DOHH2 (cell line): ENCODE measurements at regions not wholly inside any gene's neighbourhood (a gene's known extent, or its start where the extent isn't known, plus 50 kb on each side); places are given as distances from the start of the nearest gene placed in this dataset.

ENCODE experiments used
- EZH2phosphoT487 ChIP-seq: fragments of 200-600 bp; sonication (generic); IDR thresholded peaks from 2 replicates; pipeline ENCODE4 v1.6.1; 2017; ENCODE audit warnings: borderline replicate concordance, mild to moderate bottlenecking, antibody characterized with exemption, low read length, moderate library complexity, mixed read lengths
- TF ChIP-seq, protein P1 (sequence below): fragments of 200-600 bp; sonication (generic); IDR thresholded peaks from one replicate; pipeline ENCODE4 v1.5.1; 2014; ENCODE audit warnings: antibody characterized with exemption, mild to moderate bottlenecking, low read depth, low read length; ENCODE audit not compliant: poor library complexity, severe bottlenecking

- TF ChIP-seq, protein P1, sequence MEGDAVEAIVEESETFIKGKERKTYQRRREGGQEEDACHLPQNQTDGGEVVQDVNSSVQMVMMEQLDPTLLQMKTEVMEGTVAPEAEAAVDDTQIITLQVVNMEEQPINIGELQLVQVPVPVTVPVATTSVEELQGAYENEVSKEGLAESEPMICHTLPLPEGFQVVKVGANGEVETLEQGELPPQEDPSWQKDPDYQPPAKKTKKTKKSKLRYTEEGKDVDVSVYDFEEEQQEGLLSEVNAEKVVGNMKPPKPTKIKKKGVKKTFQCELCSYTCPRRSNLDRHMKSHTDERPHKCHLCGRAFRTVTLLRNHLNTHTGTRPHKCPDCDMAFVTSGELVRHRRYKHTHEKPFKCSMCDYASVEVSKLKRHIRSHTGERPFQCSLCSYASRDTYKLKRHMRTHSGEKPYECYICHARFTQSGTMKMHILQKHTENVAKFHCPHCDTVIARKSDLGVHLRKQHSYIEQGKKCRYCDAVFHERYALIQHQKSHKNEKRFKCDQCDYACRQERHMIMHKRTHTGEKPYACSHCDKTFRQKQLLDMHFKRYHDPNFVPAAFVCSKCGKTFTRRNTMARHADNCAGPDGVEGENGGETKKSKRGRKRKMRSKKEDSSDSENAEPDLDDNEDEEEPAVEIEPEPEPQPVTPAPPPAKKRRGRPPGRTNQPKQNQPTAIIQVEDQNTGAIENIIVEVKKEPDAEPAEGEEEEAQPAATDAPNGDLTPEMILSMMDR, result no peak
- TF ChIP-seq EZH2phosphoT487, result no peak
Observed at GRCh38 chr17:14498812-14499211, 197.9 kb downstream of the HS3ST3B1 start.
